GM23248 (cell line): ENCODE measurements at regions not wholly inside any gene's neighbourhood (a gene's known extent, or its start where the extent isn't known, plus 50 kb on each side); places are given as distances from the start of the nearest gene placed in this dataset.

Source experiments
- EZH2 ChIP-seq: fragments of 200-600 bp; sonication (generic); IDR thresholded peaks from 2 replicates; pipeline ENCODE4 v1.6.1; 2018; ENCODE audit warnings: antibody characterized with exemption, mild to moderate bottlenecking; ENCODE audit not compliant: insufficient read depth, poor library complexity, severe bottlenecking
- EZH2phosphoT487 ChIP-seq: fragments of 200-600 bp; sonication (generic); IDR thresholded peaks from 2 replicates; pipeline ENCODE4 v1.6.1; 2018; ENCODE audit warnings: antibody characterized with exemption, moderate library complexity, mild to moderate bottlenecking, low read depth; ENCODE audit not compliant: insufficient read depth

DNA sequence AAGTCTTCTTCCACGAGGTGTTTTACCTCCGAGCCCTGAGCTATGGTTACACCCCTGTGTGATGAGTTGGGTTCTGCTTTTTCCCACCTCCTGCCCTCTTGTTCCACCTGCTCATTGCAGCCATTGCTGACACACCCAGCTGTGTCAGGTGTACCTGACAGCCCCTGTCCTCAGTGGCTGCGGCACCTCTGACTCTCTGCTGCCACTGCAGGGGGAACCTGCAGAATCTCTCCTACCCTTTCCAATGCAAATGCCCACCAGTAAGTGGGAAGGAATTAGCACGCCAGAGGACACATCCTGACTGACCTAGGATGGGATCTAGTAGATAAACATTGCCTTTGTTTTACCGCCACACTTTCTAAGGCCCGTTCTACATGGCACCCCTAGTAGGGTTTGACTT lies 600.9 kb upstream of the MKI67 start:
- TF ChIP-seq EZH2: no peak
- no peak for TF ChIP-seq EZH2phosphoT487
